CD4-positive, alpha-beta memory T cell (primary cell): ENCODE measurements at regions not wholly inside any gene's neighbourhood (a gene's known extent, or its start where the extent isn't known, plus 50 kb on each side); places are given as distances from the start of the nearest gene placed in this dataset.

Experiments used
- CTCF ChIA-PET: fragments of 350-600 bp; sonication (Branson Sonifier 250); formaldehyde crosslinking; loops from one replicate; lab custom pipeline; 2021; ENCODE audit warnings: inconsistent platforms; ENCODE audit not compliant: partially characterized antibody; lab: Charles Lee
- POLR2A ChIA-PET: fragments of 350-600 bp; sonication (Branson Sonifier 250); formaldehyde crosslinking; loops from one replicate; lab custom pipeline; 2021; ENCODE audit not compliant: partially characterized antibody; lab: Charles Lee
- DNase-seq, 5 donors: peaks; one replicate each; pipeline versions ENCODE4 v3.0.0 to v3.0.0-alpha.2; 2020 to 2022; ENCODE audit warnings: mixed read lengths in 1 of 5
- H3K27ac ChIP-seq: one replicate; pipeline ENCODE4 v1.7.0; 2013; ENCODE audit warnings: low read depth, low read length
- H3K27me3 ChIP-seq: 2 replicates; pipeline ENCODE4 v1.7.0; 2013; ENCODE audit warnings: mild to moderate bottlenecking, low read length, moderate library complexity; ENCODE audit not compliant: insufficient read depth
- H3K36me3 ChIP-seq: 2 replicates; pipeline ENCODE4 v1.7.0; 2013; ENCODE audit warnings: mild to moderate bottlenecking, low read length, moderate library complexity; ENCODE audit not compliant: insufficient read depth
- H3K4me1 ChIP-seq: 2 replicates; pipeline ENCODE4 v1.7.0; 2013; ENCODE audit warnings: mild to moderate bottlenecking, low read length, moderate library complexity; ENCODE audit not compliant: insufficient read depth
- H3K4me3 ChIP-seq, 2 donors: one replicate each; pipeline ENCODE4 v1.7.0; 2013; ENCODE audit warnings: low read length in 2 of 2, mild to moderate bottlenecking in 1 of 2
- H3K9me3 ChIP-seq, 2 donors: one replicate each; pipeline ENCODE4 v1.7.0; 2013; ENCODE audit warnings: low read length in 2 of 2, control low read depth in 1 of 2; ENCODE audit not compliant: control insufficient read depth in 1 of 2
- H3K27ac Mint-ChIP-seq, 7 donors: one replicate each; pipeline ENCODE4 v1.8.0; 2020 to 2021; ENCODE audit warnings: mixed read lengths in 7 of 7, mild to moderate bottlenecking in 6 of 7, inconsistent platforms in 3 of 7, moderate library complexity in 3 of 7
- H3K27me3 Mint-ChIP-seq, 2 donors: one replicate each; pipeline ENCODE4 v1.8.0; 2020 to 2021; ENCODE audit warnings: mixed read lengths in 2 of 2
- H3K36me3 Mint-ChIP-seq, 2 donors: one replicate each; pipeline ENCODE4 v1.8.0; 2020 to 2021; ENCODE audit warnings: mixed read lengths in 2 of 2, inconsistent platforms in 1 of 2, mild to moderate bottlenecking in 1 of 2
- H3K4me1 Mint-ChIP-seq, 4 donors: one replicate each; pipeline ENCODE4 v1.8.0; 2020 to 2021; ENCODE audit warnings: mixed read lengths in 4 of 4, mild to moderate bottlenecking in 1 of 4
- H3K4me3 Mint-ChIP-seq, 8 donors: one replicate each; pipeline ENCODE4 v1.8.0; 2020 to 2021; ENCODE audit warnings: mixed read lengths in 8 of 8, mild to moderate bottlenecking in 7 of 8, moderate library complexity in 6 of 8, inconsistent platforms in 3 of 8
- H3K9me3 Mint-ChIP-seq, 8 donors: one replicate each; pipeline ENCODE4 v1.8.0; 2020 to 2021; ENCODE audit warnings: mixed read lengths in 8 of 8, mild to moderate bottlenecking in 5 of 8, inconsistent platforms in 3 of 8, moderate library complexity in 1 of 8
- intact Hi-C: fragments of 100-400 bp; cut with micrococcal nuclease; formaldehyde crosslinking; loops from one replicate; pipeline ENCODE4 v1.15.1; 2023

DNA sequence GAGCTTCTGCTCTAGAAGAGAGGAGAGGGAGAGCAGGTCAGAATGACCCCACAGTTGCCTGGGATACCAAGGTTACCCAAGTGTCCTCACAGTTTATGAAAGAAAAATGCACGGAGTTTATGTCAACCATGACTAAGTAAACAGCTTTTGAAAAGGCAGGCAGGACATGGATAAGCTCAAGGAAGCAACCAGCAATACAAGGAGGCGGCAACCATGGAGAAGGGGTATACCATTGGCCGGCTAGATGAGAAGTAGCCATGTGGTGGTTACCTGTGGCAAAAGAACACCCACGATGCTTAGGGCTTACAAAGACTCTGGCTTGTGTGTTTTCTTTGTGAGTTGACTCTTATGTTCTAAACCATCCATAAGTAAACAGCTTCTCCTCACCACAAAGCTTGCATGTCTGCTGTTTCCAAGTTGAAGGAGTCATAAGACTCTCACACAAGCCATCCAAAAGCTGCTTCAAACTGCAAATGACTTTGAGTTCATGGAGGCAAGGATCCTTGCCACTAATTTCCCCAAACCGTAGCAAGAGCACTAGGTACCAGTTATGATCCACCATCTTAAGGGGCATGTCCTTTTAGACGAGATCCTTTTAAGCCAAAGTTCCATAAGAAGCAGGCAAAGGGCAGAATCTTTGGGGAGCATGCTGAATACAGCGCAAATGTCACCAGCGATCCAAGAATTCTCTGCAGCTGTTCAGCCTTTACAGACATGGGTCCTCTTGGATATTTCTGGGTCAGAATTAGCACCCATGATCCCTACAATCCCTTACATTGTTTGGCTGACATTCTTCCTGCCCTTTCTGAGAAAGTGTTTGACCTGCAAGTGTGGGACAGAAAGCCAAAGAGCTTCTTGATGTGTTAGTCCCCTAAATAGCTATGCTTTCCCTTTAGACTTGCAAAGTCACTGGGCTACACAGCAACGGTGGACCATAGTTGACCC, 74.8 kb upstream of the IPO5 start:
- H3K27me3 Mint-ChIP-seq, result peaks cover 12 to 29% of the 10 kb centered on the region in 2 donors
- no peak overlapping the region for H3K4me3 ChIP-seq
- CTCF ChIA-PET, result no interaction called here
- no peaks in the 10 kb centered on the region for H3K36me3 Mint-ChIP-seq
- H3K27ac ChIP-seq, result no peak overlapping the region
- H3K4me1 ChIP-seq, result no peaks in the 10 kb centered on the region
- DNase-seq, result no peak
- no peak overlapping the region for H3K27ac Mint-ChIP-seq
- no peaks in the 10 kb centered on the region for H3K9me3 ChIP-seq
- H3K4me3 Mint-ChIP-seq, result no peak overlapping the region
- no peaks in the 10 kb centered on the region for H3K36me3 ChIP-seq
- intact Hi-C loops, result no loop called here
- POLR2A ChIA-PET, result no interaction called here
- no peaks in the 10 kb centered on the region for H3K4me1 Mint-ChIP-seq
- H3K27me3 ChIP-seq, result no peaks in the 10 kb centered on the region
- H3K9me3 Mint-ChIP-seq, result no peaks in the 10 kb centered on the region

- Histone ChIP-seq H3K4me1 (no peaks in the 10 kb centered on the region), H3K9me3 (no peaks in the 10 kb centered on the region), H3K27ac (no peak overlapping the region), H3K4me3 (no peak overlapping the region), H3K36me3 (no peaks in the 10 kb centered on the region), H3K27me3 (no peaks in the 10 kb centered on the region)
- Mint-ChIP-seq H3K27ac (no peak overlapping the region), H3K9me3 (no peaks in the 10 kb centered on the region), H3K36me3 (no peaks in the 10 kb centered on the region), H3K4me3 (no peak overlapping the region), H3K27me3 (peaks cover 14 to 23% of the 10 kb centered on the region in 2 donors), H3K4me1 (no peaks in the 10 kb centered on the region)
- intact Hi-C loops, result no loop called here
- CTCF ChIA-PET, result no interaction called here
- POLR2A ChIA-PET, result no interaction called here
- DNase-seq, result no peak
Measured at GRCh38 chr13:97879646-97880310, 73.7 kb upstream of the IPO5 start.

DNA sequence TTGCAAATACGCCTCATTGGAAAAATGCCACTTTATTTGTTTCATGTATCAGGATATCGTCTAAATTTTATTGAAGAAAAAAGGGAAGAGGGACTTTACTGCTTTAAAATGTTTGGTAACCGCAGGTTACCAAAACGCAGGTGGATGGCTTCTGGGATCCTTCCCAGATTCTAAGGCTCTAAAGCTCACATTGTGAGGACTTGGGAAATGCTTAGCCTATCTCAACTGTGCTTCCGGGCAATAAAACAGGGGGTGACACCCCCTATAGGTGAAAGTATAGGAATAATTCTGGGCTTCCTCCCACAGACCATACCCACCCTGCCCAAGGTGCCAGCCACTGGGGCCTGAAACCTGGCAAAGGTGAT, 73.2 kb upstream of the IPO5 start:
- Mint-ChIP-seq H3K27me3 (peaks cover 10 to 20% of the 10 kb centered on the region in 2 donors), H3K27ac (no peak overlapping the region), H3K36me3 (no peaks in the 10 kb centered on the region), H3K9me3 (peaks cover 0 to 2% (median 0%) of the 10 kb centered on the region in 8 donors), H3K4me1 (no peaks in the 10 kb centered on the region), H3K4me3 (no peak overlapping the region)
- H3K27me3 ChIP-seq, result no peaks in the 10 kb centered on the region
- H3K4me3 ChIP-seq, result no peak overlapping the region
- CTCF ChIA-PET, result no interaction called here
- POLR2A ChIA-PET, result no interaction called here
- no peaks in the 10 kb centered on the region for H3K9me3 ChIP-seq
- H3K27ac ChIP-seq, result no peak overlapping the region
- no peaks in the 10 kb centered on the region for H3K36me3 ChIP-seq
- no peak for DNase-seq
- intact Hi-C loops, result no loop called here
- no peaks in the 10 kb centered on the region for H3K4me1 ChIP-seq

DNA sequence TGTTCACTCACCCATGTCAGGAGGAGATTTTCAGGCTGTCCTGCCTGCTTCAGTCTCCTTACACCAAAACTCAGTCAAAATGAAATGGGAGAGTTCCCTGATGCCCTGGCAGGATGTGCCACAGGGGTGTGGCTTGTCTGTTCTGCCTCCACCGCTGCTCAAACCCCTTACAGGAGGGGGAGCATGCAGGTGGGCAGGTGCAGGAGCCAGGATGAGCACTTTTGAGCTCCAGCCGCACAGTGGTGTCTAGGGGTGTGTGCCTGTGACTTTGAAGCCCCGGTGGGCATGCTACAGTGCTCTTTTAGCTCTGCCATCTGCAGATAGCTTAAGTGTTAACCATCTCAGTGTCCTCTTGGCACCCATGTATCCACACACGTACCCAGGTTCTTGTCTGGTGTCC, 71.9 kb upstream of the IPO5 start:
- Histone ChIP-seq H3K4me1 (no peaks in the 10 kb centered on the region), H3K27me3 (no peaks in the 10 kb centered on the region), H3K9me3 (no peaks in the 10 kb centered on the region), H3K27ac (no peak overlapping the region), H3K4me3 (no peak overlapping the region), H3K36me3 (no peaks in the 10 kb centered on the region)
- H3K4me3 Mint-ChIP-seq, result no peak overlapping the region
- H3K27ac Mint-ChIP-seq, result no peak overlapping the region
- ChIA-PET CTCF (no interaction called here), POLR2A (no interaction called here)
- no peak for DNase-seq
- H3K4me1 Mint-ChIP-seq, result no peaks in the 10 kb centered on the region
- peaks cover 15 to 22% of the 10 kb centered on the region in 2 donors for H3K27me3 Mint-ChIP-seq
- intact Hi-C loops, result no loop called here
- H3K9me3 Mint-ChIP-seq, result peaks cover 0 to 4% (median 0%) of the 10 kb centered on the region in 8 donors
- H3K36me3 Mint-ChIP-seq, result peaks cover 0 to 4% of the 10 kb centered on the region in 2 donors

- Mint-ChIP-seq H3K4me1 (no peaks in the 10 kb centered on the region), H3K27me3 (peaks cover 15 to 22% of the 10 kb centered on the region in 2 donors)
Measured at GRCh38 chr13:97883396-97883795, 70.1 kb upstream of the IPO5 start.

GRCh38 chr13:97884707-97885468, 68.6 kb upstream of the IPO5 start:
- intact Hi-C loops, result no loop called here
- peaks cover 16 to 25% of the 10 kb centered on the region in 2 donors for H3K27me3 Mint-ChIP-seq
- peak overlapping the region in 1 of 8 donors; percentile 48 for H3K4me3 Mint-ChIP-seq

More at GRCh38 chr13:97883396-97883795, 70.1 kb upstream of the IPO5 start:
- Mint-ChIP-seq H3K27ac (no peak overlapping the region), H3K9me3 (peaks cover 0 to 4% (median 0%) of the 10 kb centered on the region in 8 donors), H3K36me3 (peaks cover 0 to 4% of the 10 kb centered on the region in 2 donors), H3K4me3 (no peak overlapping the region)
- ChIA-PET CTCF (interaction anchor here (1.0 to 1.7 kb wide), 2 partner anchors 19 to 22 kb away, joined by 3 read pairs; no protein-coding TSS in a partner anchor), POLR2A (no interaction called here)
- Histone ChIP-seq H3K27ac (no peak overlapping the region), H3K36me3 (no peaks in the 10 kb centered on the region), H3K27me3 (no peaks in the 10 kb centered on the region), H3K4me1 (no peaks in the 10 kb centered on the region), H3K9me3 (no peaks in the 10 kb centered on the region), H3K4me3 (no peak overlapping the region)
- no peak for DNase-seq
- intact Hi-C loops, result no loop called here

GRCh38 chr13:97885641-97886040, 67.8 kb upstream of the IPO5 start:
- H3K9me3 ChIP-seq, result no peaks in the 10 kb centered on the region
- no peaks in the 10 kb centered on the region for H3K4me1 ChIP-seq
- CTCF ChIA-PET, result no interaction called here
- Mint-ChIP-seq H3K4me1 (no peaks in the 10 kb centered on the region), H3K27ac (no peak overlapping the region), H3K4me3 (no peak overlapping the region), H3K36me3 (peaks cover 0 to 4% of the 10 kb centered on the region in 2 donors), H3K27me3 (peaks cover 16 to 20% of the 10 kb centered on the region in 2 donors), H3K9me3 (peaks cover 0 to 4% (median under 1%) of the 10 kb centered on the region in 8 donors)
- POLR2A ChIA-PET, result interaction anchor here (1.0 kb wide), 1 partner anchor 9 kb away, joined by 3 read pairs; no protein-coding TSS in a partner anchor
- no peak for DNase-seq
- intact Hi-C loops, result no loop called here
- H3K27ac ChIP-seq, result no peak overlapping the region
- H3K27me3 ChIP-seq, result no peaks in the 10 kb centered on the region
- no peak overlapping the region for H3K4me3 ChIP-seq
- no peaks in the 10 kb centered on the region for H3K36me3 ChIP-seq

More at GRCh38 chr13:97884707-97885468, 68.6 kb upstream of the IPO5 start:
- Histone ChIP-seq H3K9me3 (no peaks in the 10 kb centered on the region), H3K27ac (no peak overlapping the region), H3K4me1 (no peaks in the 10 kb centered on the region), H3K27me3 (no peaks in the 10 kb centered on the region), H3K36me3 (no peaks in the 10 kb centered on the region), H3K4me3 (no peak overlapping the region)
- DNase-seq, result no peak
- Mint-ChIP-seq H3K27ac (no peak overlapping the region), H3K4me1 (no peaks in the 10 kb centered on the region), H3K9me3 (peaks cover 0 to 4% (median under 1%) of the 10 kb centered on the region in 8 donors), H3K36me3 (peaks cover 0 to 4% of the 10 kb centered on the region in 2 donors)
- POLR2A ChIA-PET, result interaction anchor here (1.0 kb wide), 1 partner anchor 10 kb away, joined by 3 read pairs; no protein-coding TSS in a partner anchor
- CTCF ChIA-PET, result no interaction called here
